Uterus (tissue), 3 donors: ENCODE measurements at regions not wholly inside any gene's neighbourhood (a gene's known extent, or its start where the extent isn't known, plus 50 kb on each side); places are given as distances from the start of the nearest gene placed in this dataset.

Experiments used
- DNase-seq, 2 donors: peaks; one replicate each; pipeline ENCODE4 v3.0.0-alpha.2; 2019 to 2020
- H3K27ac ChIP-seq, 2 donors: fragments of 200-600 bp; sonication (generic); 1 replicate in 1 of 2; 2 replicates in 1 of 2; pipeline ENCODE4 v1.5.1; 2016 to 2018
- H3K27me3 ChIP-seq, 2 donors: fragments of 200-600 bp; sonication (generic); one replicate each; pipeline ENCODE4 v1.5.1; 2018 to 2019; ENCODE audit warnings: control low read depth in 1 of 2
- H3K36me3 ChIP-seq, 2 donors: fragments of 200-600 bp; sonication (generic); one replicate each; pipeline ENCODE4 v1.5.1; 2019; ENCODE audit warnings: control low read depth in 1 of 2
- H3K4me1 ChIP-seq, 2 donors: fragments of 200-600 bp; sonication (generic); one replicate each; pipeline ENCODE4 v1.5.1; 2018 to 2019; ENCODE audit warnings: control low read depth in 1 of 2
- H3K4me3 ChIP-seq, 2 donors: fragments of 200-600 bp; sonication (generic); 1 replicate in 1 of 2; 2 replicates in 1 of 2; pipeline ENCODE4 v1.5.1; 2018 to 2019; ENCODE audit warnings: mild to moderate bottlenecking in 1 of 2
- H3K9me3 ChIP-seq, 2 donors: fragments of 200-600 bp; sonication (generic); one replicate each; pipeline ENCODE4 v1.5.1; 2019; ENCODE audit warnings: control low read depth in 1 of 2
- POLR2A ChIP-seq, 2 donors: fragments of 450-650 bp; IDR thresholded peaks; one replicate each; pipeline ENCODE4 v1.6.1; 2016; ENCODE audit warnings: antibody characterized with exemption in 2 of 2, mild to moderate bottlenecking in 1 of 2, moderate library complexity in 1 of 2
- intact Hi-C: fragments of 100-400 bp; cut with DNase I; formaldehyde crosslinking; loops from one replicate; pipeline ENCODE4 v1.15.1; 2023; ENCODE audit warnings: low total_unique reads
- TF ChIP-seq, protein P1 (sequence below), 4 experiments: fragments of 200-600 bp in 2 of 4; fragments of 450-650 bp in 2 of 4; sonication (generic) in 2 of 4; IDR thresholded peaks; one replicate each; pipeline ENCODE4 v1.5.1; 2016 to 2019; ENCODE audit warnings: antibody characterized with exemption in 4 of 4, mild to moderate bottlenecking in 2 of 4, moderate library complexity in 1 of 4
- donor health status: DM: yes; HTN: yes; CAD: no.

DNA sequence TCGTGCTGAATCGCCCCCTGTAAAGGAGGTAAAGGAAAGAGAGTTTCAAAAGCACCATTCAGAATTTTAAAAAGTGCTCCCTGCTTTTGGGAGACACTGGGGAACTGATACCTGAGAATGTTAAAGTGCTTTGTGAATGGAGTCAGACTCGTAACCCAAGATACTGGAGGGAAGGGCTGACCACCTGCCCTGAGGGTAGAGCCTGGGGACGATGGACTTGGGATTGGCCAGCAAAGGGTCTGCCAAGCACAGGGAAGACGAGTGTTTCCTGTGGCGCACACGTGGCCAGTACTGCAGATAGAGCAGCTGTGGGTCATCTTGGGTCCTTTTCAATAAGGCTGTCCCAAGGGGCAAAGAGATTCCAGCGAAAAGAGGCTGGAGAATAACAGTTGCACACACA lies 1284.1 kb upstream of the AUTS2 start:
- no peak overlapping the region for H3K27ac ChIP-seq
- TF ChIP-seq, protein P1, sequence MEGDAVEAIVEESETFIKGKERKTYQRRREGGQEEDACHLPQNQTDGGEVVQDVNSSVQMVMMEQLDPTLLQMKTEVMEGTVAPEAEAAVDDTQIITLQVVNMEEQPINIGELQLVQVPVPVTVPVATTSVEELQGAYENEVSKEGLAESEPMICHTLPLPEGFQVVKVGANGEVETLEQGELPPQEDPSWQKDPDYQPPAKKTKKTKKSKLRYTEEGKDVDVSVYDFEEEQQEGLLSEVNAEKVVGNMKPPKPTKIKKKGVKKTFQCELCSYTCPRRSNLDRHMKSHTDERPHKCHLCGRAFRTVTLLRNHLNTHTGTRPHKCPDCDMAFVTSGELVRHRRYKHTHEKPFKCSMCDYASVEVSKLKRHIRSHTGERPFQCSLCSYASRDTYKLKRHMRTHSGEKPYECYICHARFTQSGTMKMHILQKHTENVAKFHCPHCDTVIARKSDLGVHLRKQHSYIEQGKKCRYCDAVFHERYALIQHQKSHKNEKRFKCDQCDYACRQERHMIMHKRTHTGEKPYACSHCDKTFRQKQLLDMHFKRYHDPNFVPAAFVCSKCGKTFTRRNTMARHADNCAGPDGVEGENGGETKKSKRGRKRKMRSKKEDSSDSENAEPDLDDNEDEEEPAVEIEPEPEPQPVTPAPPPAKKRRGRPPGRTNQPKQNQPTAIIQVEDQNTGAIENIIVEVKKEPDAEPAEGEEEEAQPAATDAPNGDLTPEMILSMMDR (IDR thresholded peaks at IDR 0.05), result no peak
- TF ChIP-seq POLR2A (IDR thresholded peaks at IDR 0.05), result no peak
- H3K27me3 ChIP-seq, result no peaks in the 10 kb centered on the region
- intact Hi-C loops, result no loop called here
- DNase-seq, result no peak
- no peak overlapping the region for H3K4me3 ChIP-seq
- no peaks in the 10 kb centered on the region for H3K36me3 ChIP-seq
- no peaks in the 10 kb centered on the region for H3K4me1 ChIP-seq
- no peaks in the 10 kb centered on the region for H3K9me3 ChIP-seq

DNA sequence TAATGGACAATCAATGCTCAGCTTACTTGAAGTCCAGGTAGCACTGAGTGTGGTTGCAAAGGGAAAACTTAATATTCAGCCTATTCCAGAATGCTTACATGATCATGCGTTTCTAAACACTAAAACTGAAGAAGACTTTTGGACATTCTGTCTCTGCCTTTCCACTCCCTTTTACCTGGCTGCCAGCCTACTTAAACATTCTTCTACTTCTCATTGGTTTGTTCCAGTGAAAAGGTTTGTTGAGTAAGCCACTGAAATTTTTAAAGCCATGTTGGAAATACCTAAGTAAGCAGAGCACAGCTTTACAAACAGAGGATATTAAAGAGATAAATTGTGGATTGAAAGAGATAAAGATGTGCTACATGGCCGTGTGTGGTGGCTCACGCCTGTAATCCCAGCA lies 1280.8 kb upstream of the AUTS2 start:
- intact Hi-C loops, result no loop called here
- Histone ChIP-seq H3K9me3 (no peaks in the 10 kb centered on the region), H3K4me1 (no peaks in the 10 kb centered on the region), H3K27ac (no peak overlapping the region), H3K4me3 (no peak overlapping the region), H3K36me3 (no peaks in the 10 kb centered on the region), H3K27me3 (no peaks in the 10 kb centered on the region)
- TF ChIP-seq, protein P1 (IDR thresholded peaks at IDR 0.05), result no peak
- no peak for TF ChIP-seq POLR2A (IDR thresholded peaks at IDR 0.05)
- no peak for DNase-seq

DNA sequence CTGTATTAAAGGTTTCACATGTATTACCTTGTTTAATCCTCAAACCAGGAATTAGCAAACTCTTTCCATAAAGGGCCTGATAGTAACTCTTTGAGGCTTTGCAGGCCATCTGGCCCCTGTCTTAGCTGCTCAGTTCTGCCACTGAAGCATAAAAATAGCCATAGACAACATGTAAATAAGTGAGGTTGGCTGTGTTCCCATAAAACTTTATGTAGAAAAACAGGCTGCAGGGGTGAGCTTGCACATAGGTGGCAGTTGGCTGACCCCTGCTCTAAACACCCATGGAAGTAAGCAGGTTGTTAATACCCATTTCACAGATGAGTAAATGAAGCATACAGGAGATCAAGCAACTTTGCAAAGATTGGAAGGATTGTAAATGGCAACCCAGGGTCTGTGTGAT lies 1279.2 kb upstream of the AUTS2 start:
- no peak overlapping the region for H3K4me3 ChIP-seq
- no peaks in the 10 kb centered on the region for H3K4me1 ChIP-seq
- intact Hi-C loops, result no loop called here
- H3K27me3 ChIP-seq, result no peaks in the 10 kb centered on the region
- no peak for DNase-seq
- H3K9me3 ChIP-seq, result no peaks in the 10 kb centered on the region
- TF ChIP-seq POLR2A (IDR thresholded peaks at IDR 0.05), result no peak
- TF ChIP-seq, protein P1 (IDR thresholded peaks at IDR 0.05), result no peak
- H3K27ac ChIP-seq, result no peak overlapping the region
- no peaks in the 10 kb centered on the region for H3K36me3 ChIP-seq

DNA sequence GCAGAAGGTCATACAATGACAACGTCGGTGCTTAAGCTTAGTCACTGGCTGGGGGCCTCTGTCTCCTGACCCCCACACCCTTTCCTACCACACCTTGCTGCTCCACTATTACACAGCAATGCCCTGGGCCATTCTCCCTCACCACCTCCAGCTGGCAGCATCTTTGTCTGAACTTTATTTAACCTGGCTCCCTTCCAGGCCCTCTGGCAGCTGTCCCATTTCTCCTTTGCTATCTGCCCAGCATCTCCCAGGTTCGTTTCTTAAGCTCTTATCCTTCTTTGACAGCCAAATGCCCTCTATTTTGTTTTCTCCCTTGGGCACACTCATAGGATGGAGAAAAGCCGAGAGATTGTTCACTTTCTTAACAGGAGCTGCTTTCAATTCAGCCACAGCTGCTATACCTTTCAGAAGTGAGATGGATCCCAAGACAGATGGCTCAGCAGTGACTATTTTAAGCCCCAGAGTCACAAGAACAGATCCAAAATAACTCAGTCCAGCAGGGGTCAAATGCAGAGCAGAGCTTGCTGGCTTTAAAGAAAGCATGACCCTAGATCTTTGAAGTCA lies 1277.1 kb upstream of the AUTS2 start:
- Histone ChIP-seq H3K4me3 (no peak overlapping the region), H3K4me1 (no peaks in the 10 kb centered on the region), H3K36me3 (no peaks in the 10 kb centered on the region), H3K27me3 (no peaks in the 10 kb centered on the region), H3K27ac (peak overlapping the region in 1 of 2 donors; percentile 7), H3K9me3 (no peaks in the 10 kb centered on the region)
- intact Hi-C loops, result no loop called here
- peak in 1 of 2 donors; percentile 14 for DNase-seq
- TF ChIP-seq POLR2A (IDR thresholded peaks at IDR 0.05), result no peak

DNA sequence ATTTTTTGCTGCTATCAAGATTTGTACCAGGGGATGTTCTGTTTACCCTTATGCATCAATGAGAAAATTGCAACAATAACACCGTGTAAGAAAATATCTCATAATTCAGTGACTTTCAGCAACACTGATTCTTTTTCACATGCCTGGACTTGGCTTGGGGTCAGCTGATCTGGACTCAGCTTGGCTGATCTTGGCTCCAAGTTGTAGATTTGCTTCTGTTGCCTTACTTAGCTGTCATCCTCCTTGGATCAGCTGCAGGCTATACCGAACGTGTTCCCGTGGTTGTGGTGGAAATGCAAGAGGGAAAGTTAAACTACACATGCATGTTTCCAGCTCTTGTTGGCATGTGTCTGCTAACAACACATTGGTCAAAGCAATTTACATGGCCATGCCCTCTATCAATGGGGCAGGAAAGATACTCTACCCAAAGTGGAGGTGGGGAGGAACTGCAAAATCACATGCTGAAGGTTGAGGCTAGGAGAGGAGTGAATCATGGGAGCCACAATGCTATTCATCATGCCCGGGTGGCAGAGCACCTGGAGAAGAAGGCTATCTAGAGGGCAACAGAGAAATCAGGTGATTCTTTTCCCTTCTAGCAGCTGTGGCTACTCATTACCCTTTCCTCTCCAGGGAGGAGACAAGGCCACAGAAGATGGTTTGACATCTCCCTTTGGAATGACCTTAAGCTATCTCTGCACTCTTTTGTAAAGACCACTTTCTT lies 1276.3 kb upstream of the AUTS2 start:
- TF ChIP-seq, protein P1 (IDR thresholded peaks at IDR 0.05), result no peak
- no peak for TF ChIP-seq POLR2A (IDR thresholded peaks at IDR 0.05)
- H3K9me3 ChIP-seq, result no peaks in the 10 kb centered on the region
- H3K36me3 ChIP-seq, result no peaks in the 10 kb centered on the region
- H3K27ac ChIP-seq, result peak overlapping the region in 1 of 2 donors; percentile 7
- H3K27me3 ChIP-seq, result no peaks in the 10 kb centered on the region
- DNase-seq, result no peak
- no peak overlapping the region for H3K4me3 ChIP-seq
- intact Hi-C loops, result no loop called here
- H3K4me1 ChIP-seq, result no peaks in the 10 kb centered on the region
